ENCODE measurements at regions not wholly inside any gene's neighbourhood (a gene's known extent, or its start where the extent isn't known, plus 50 kb on each side); places are given as distances from the start of the nearest gene placed in this dataset.

GRCh38 chr1:227459326-227459841 is 104.0 kb upstream of the ZNF678 start:
- Histone ChIP-seq H3K27me3 (replicated peaks; ENCODE audit: insufficient read depth) (no peaks in the 10 kb centered on the region), H3K36me3 (no peaks in the 10 kb centered on the region), H3K9me3 (no peaks in the 10 kb centered on the region), H3K4me1 (ENCODE audit: control insufficient read depth in 1 of 2, low read depth in 2 of 2) (no peaks in the 10 kb centered on the region), H3K4me3 (no peak overlapping the region), H3K27ac (no peak overlapping the region)
- DNase-seq (ENCODE audit: low spot score) (no peak), ATAC-seq (ENCODE audit: insufficient number of reproducible peaks, low FRiP score, low read depth) (no peak)
- TF ChIP-seq CTCF (IDR thresholded peaks at IDR 0.05), result no peak

- ATAC-seq (ENCODE audit: insufficient number of reproducible peaks, low FRiP score, low read depth) (no peak), DNase-seq (ENCODE audit: low spot score) (no peak)
- no peak for TF ChIP-seq CTCF (IDR thresholded peaks at IDR 0.05)
- no peaks in the 10 kb centered on the region for H3K4me1 ChIP-seq (ENCODE audit: control insufficient read depth in 1 of 2, low read depth in 2 of 2)
- no peak overlapping the region for H3K4me3 ChIP-seq
- no peaks in the 10 kb centered on the region for H3K27me3 ChIP-seq (replicated peaks; ENCODE audit: insufficient read depth)
- H3K36me3 ChIP-seq, result no peaks in the 10 kb centered on the region
- no peaks in the 10 kb centered on the region for H3K9me3 ChIP-seq
- no peak overlapping the region for H3K27ac ChIP-seq
Measured at GRCh38 chr1:227454686-227455085, 108.7 kb upstream of the ZNF678 start.

- no peaks in the 10 kb centered on the region for H3K27me3 ChIP-seq (replicated peaks; ENCODE audit: insufficient read depth)
- no peaks in the 10 kb centered on the region for H3K4me1 ChIP-seq (ENCODE audit: control insufficient read depth in 1 of 2, low read depth in 2 of 2)
- H3K4me3 ChIP-seq, result no peak overlapping the region
- ATAC-seq (ENCODE audit: insufficient number of reproducible peaks, low FRiP score, low read depth) (no peak), DNase-seq (ENCODE audit: low spot score) (no peak)
- H3K9me3 ChIP-seq, result no peaks in the 10 kb centered on the region
- TF ChIP-seq CTCF (IDR thresholded peaks at IDR 0.05), result no peak
- no peak overlapping the region for H3K27ac ChIP-seq
- H3K36me3 ChIP-seq, result no peaks in the 10 kb centered on the region
Measured at GRCh38 chr1:227453631-227454355, 109.6 kb upstream of the ZNF678 start.

- no peak for ATAC-seq (ENCODE audit: insufficient number of reproducible peaks, low FRiP score, low read depth)
- H3K27me3 ChIP-seq (replicated peaks; ENCODE audit: insufficient read depth), result no peaks in the 10 kb centered on the region
- DNase-seq (ENCODE audit: low spot score), result no peak
- H3K36me3 ChIP-seq, result no peaks in the 10 kb centered on the region
- TF ChIP-seq CTCF (IDR thresholded peaks at IDR 0.05), result no peak
- no peaks in the 10 kb centered on the region for H3K4me1 ChIP-seq (ENCODE audit: control insufficient read depth in 1 of 2, low read depth in 2 of 2)
- no peaks in the 10 kb centered on the region for H3K9me3 ChIP-seq
- no peak overlapping the region for H3K4me3 ChIP-seq
- no peak overlapping the region for H3K27ac ChIP-seq
Measured at GRCh38 chr1:227451954-227452353, 111.4 kb upstream of the ZNF678 start.

GRCh38 chr1:227451057-227451456 is 112.3 kb upstream of the ZNF678 start:
- ATAC-seq (ENCODE audit: insufficient number of reproducible peaks, low FRiP score, low read depth) (no peak), DNase-seq (ENCODE audit: low spot score) (no peak)
- Histone ChIP-seq H3K4me1 (ENCODE audit: control insufficient read depth in 1 of 2, low read depth in 2 of 2) (no peaks in the 10 kb centered on the region), H3K4me3 (no peak overlapping the region), H3K27me3 (replicated peaks; ENCODE audit: insufficient read depth) (no peaks in the 10 kb centered on the region), H3K36me3 (no peaks in the 10 kb centered on the region), H3K27ac (no peak overlapping the region), H3K9me3 (no peaks in the 10 kb centered on the region)
- TF ChIP-seq CTCF (IDR thresholded peaks at IDR 0.05), result no peak
